ENCODE measurements at regions not wholly inside any gene's neighbourhood (a gene's known extent, or its start where the extent isn't known, plus 50 kb on each side); places are given as distances from the start of the nearest gene placed in this dataset.
"Not testable (repeated sequence)": the region's sequence is repeated elsewhere in the genome, so short reads cannot be mapped to it uniquely, and the experiment has no call there.

- DNase-seq (ENCODE audit: low read depth in 3 of 3, low spot score in 1 of 3), result no peak
Observed at GRCh38 chrX:63285375-63285774, 65.8 kb downstream of the SPIN4 start.

- no peak for DNase-seq (ENCODE audit: low read depth in 3 of 3, low spot score in 1 of 3)
Observed at GRCh38 chrX:63284659-63285058, 66.5 kb downstream of the SPIN4 start.

- no peak for DNase-seq (ENCODE audit: low read depth in 3 of 3, low spot score in 1 of 3)
Observed at GRCh38 chrX:63283348-63283747, 67.8 kb downstream of the SPIN4 start.

GRCh38 chrX:63282828-63283227, 68.3 kb downstream of the SPIN4 start:
- DNase-seq (ENCODE audit: low read depth in 3 of 3, low spot score in 1 of 3), result no peak

GRCh38 chrX:63282077-63282476, 69.1 kb downstream of the SPIN4 start:
- no peak for DNase-seq (ENCODE audit: low read depth in 3 of 3, low spot score in 1 of 3)

GRCh38 chrX:63281465-63281864, 69.7 kb downstream of the SPIN4 start:
- no peak for DNase-seq (ENCODE audit: low read depth in 3 of 3, low spot score in 1 of 3)

GRCh38 chrX:63277394-63277793, 73.7 kb downstream of the SPIN4 start:
- not testable (repeated sequence) for DNase-seq (ENCODE audit: low read depth in 3 of 3, low spot score in 1 of 3)

- DNase-seq (ENCODE audit: low read depth in 3 of 3, low spot score in 1 of 3), result no peak
Observed at GRCh38 chrX:63275127-63275526, 76.0 kb downstream of the SPIN4 start.

- no peak for DNase-seq (ENCODE audit: low read depth in 3 of 3, low spot score in 1 of 3)
Observed at GRCh38 chrX:63270873-63271272, 80.3 kb downstream of the SPIN4 start.

GRCh38 chrX:63258144-63258543, 93.0 kb downstream of the SPIN4 start:
- no peak for DNase-seq (ENCODE audit: low read depth in 3 of 3, low spot score in 1 of 3)

GRCh38 chrX:63250253-63250868, 100.8 kb downstream of the SPIN4 start:
- peak in 1 of 3 donors; percentile 2 for DNase-seq (ENCODE audit: low read depth in 3 of 3, low spot score in 1 of 3)

- not testable (repeated sequence) for DNase-seq (ENCODE audit: low read depth in 3 of 3, low spot score in 1 of 3)
Observed at GRCh38 chrX:63242689-63243088, 108.4 kb downstream of the SPIN4 start.

- not testable (repeated sequence) for DNase-seq (ENCODE audit: low read depth in 3 of 3, low spot score in 1 of 3)
Observed at GRCh38 chrX:63235963-63236362, 115.2 kb downstream of the SPIN4 start.

- DNase-seq (ENCODE audit: low read depth in 3 of 3, low spot score in 1 of 3), result not testable (repeated sequence)
Observed at GRCh38 chrX:63233013-63233412, 118.1 kb downstream of the SPIN4 start.

GRCh38 chrX:63218202-63218601, 132.9 kb downstream of the SPIN4 start:
- DNase-seq (ENCODE audit: low read depth in 3 of 3, low spot score in 1 of 3), result not testable (repeated sequence)

- DNase-seq (ENCODE audit: low read depth in 3 of 3, low spot score in 1 of 3), result not testable (repeated sequence)
Observed at GRCh38 chrX:63217549-63217948, 133.6 kb downstream of the SPIN4 start.

GRCh38 chrX:63209645-63210044, 141.5 kb downstream of the SPIN4 start:
- DNase-seq (ENCODE audit: low read depth in 3 of 3, low spot score in 1 of 3), result not testable (repeated sequence)

- DNase-seq (ENCODE audit: low read depth in 3 of 3, low spot score in 1 of 3), result not testable (repeated sequence)
Observed at GRCh38 chrX:63209128-63209527, 142.0 kb downstream of the SPIN4 start.

GRCh38 chrX:63204266-63205074, 146.7 kb downstream of the SPIN4 start:
- DNase-seq (ENCODE audit: low read depth in 3 of 3, low spot score in 1 of 3), result not testable (repeated sequence)

GRCh38 chrX:63201987-63202386, 149.1 kb downstream of the SPIN4 start:
- not testable (repeated sequence) for DNase-seq (ENCODE audit: low read depth in 3 of 3, low spot score in 1 of 3)

- not testable (repeated sequence) for DNase-seq (ENCODE audit: low read depth in 3 of 3, low spot score in 1 of 3)
Observed at GRCh38 chrX:63198693-63199092, 152.4 kb downstream of the SPIN4 start.

- not testable (repeated sequence) for DNase-seq (ENCODE audit: low read depth in 3 of 3, low spot score in 1 of 3)
Observed at GRCh38 chrX:63192366-63193041, 158.6 kb downstream of the SPIN4 start.
